ENCODE measurements at regions not wholly inside any gene's neighbourhood (a gene's known extent, or its start where the extent isn't known, plus 50 kb on each side); places are given as distances from the start of the nearest gene placed in this dataset.

DNA sequence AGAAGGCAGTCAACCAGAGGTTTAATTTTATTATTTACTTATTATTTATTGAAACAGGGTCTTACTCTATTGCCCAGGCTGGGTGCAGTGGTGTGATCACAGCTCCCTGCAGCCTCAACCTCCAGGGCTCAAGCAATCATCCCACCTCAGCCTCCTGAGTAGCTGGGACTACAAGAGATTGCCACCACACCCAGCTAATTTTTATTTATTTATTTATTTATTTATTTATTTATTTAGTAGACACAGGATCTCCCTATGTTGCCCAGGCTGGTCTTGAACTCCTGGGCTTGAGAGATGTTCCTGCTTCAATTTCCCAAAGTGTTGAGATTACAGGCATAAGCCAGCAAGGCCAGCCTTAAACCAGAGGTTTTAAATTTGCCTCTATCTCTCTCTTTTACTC lies 83.1 kb downstream of the RCN1 start:
- Histone ChIP-seq H3K4me1 (ENCODE audit: insufficient read depth, low read length, poor library complexity, severe bottlenecking) (peaks cover 4% of the 10 kb centered on the region), H3K4me3 (ENCODE audit: low read depth, low read length, poor library complexity, severe bottlenecking) (no peak overlapping the region), H3K36me3 (ENCODE audit: insufficient read depth, low read length, poor library complexity, severe bottlenecking) (no peaks in the 10 kb centered on the region), H3K9me3 (ENCODE audit: low read depth, low read length, poor library complexity, severe bottlenecking) (no peaks in the 10 kb centered on the region), H3K27me3 (replicated peaks; ENCODE audit: insufficient read depth, low read depth, low read length, poor library complexity) (peaks cover 30% of the 10 kb centered on the region), H3K27ac (ENCODE audit: low read depth, low read length, poor library complexity, severe bottlenecking) (no peak overlapping the region)
- no TSS peak for BruUV-seq (replicated peaks)
- intact Hi-C loops (cut with micrococcal nuclease; ENCODE audit: unreplicated experiment): loop anchor here (5.0 to 10.0 kb wide), 3 partner anchors 299 to 777 kb away; no protein-coding TSS in a partner anchor
- no peak for DNase-seq (ENCODE audit: low spot score)
- TF ChIP-seq, protein P1, sequence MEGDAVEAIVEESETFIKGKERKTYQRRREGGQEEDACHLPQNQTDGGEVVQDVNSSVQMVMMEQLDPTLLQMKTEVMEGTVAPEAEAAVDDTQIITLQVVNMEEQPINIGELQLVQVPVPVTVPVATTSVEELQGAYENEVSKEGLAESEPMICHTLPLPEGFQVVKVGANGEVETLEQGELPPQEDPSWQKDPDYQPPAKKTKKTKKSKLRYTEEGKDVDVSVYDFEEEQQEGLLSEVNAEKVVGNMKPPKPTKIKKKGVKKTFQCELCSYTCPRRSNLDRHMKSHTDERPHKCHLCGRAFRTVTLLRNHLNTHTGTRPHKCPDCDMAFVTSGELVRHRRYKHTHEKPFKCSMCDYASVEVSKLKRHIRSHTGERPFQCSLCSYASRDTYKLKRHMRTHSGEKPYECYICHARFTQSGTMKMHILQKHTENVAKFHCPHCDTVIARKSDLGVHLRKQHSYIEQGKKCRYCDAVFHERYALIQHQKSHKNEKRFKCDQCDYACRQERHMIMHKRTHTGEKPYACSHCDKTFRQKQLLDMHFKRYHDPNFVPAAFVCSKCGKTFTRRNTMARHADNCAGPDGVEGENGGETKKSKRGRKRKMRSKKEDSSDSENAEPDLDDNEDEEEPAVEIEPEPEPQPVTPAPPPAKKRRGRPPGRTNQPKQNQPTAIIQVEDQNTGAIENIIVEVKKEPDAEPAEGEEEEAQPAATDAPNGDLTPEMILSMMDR (conservative IDR thresholded peaks at IDR 0.05; ENCODE audit: low read depth, low read length): no peak
- ChIA-PET CTCF (interaction anchor here (0.7 to 1.8 kb wide), 3 partner anchors 74 to 167 kb away, joined by 3 to 9 read pairs (median 3); no protein-coding TSS in a partner anchor), POLR2A (ENCODE audit: low non-redundant PET) (no interaction called here)

DNA sequence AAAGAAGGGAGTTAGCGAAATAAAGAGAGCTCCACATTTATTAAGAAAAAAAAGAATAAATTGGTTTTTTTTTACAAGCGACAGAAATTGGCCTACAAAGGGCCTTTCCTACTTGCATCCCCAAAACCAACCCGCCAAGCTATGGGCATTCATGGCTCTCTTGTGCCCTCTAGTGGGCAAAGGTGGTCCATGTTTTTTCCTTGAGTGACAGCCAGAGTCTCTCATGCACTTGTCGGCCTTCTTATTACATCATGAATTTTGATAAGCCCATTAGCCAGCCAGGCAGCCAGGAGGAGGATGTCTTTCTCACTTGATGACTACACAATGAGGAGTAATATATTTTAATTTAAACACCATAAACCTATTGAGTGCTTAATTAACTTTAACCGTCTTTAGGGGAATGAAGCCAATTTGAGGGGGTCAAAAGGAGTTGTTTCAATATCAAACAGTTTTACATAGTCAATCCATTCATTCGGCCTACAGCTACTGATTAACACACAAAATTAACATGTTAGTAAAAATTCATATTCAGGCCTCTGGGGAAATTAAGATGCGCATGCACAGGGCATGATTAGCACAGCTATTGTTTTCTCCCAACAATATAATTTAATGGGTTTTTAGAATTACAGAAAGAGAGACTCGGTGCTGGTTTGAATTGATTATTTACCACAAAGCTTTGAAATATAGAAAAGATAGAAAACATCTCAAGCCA lies 85.5 kb downstream of the RCN1 start:
- ChIA-PET CTCF (interaction anchor here (0.6 to 3.1 kb wide), 20 partner anchors 8 to 1069 kb away, joined by 3 to 37 read pairs (median 4); no protein-coding TSS in a partner anchor), POLR2A (ENCODE audit: low non-redundant PET) (no interaction called here)
- Histone ChIP-seq H3K36me3 (ENCODE audit: insufficient read depth, low read length, poor library complexity, severe bottlenecking) (no peaks in the 10 kb centered on the region), H3K4me3 (ENCODE audit: low read depth, low read length, poor library complexity, severe bottlenecking) (no peak overlapping the region), H3K27ac (ENCODE audit: low read depth, low read length, poor library complexity, severe bottlenecking) (no peak overlapping the region), H3K4me1 (ENCODE audit: insufficient read depth, low read length, poor library complexity, severe bottlenecking) (peaks cover 4% of the 10 kb centered on the region), H3K9me3 (ENCODE audit: low read depth, low read length, poor library complexity, severe bottlenecking) (no peaks in the 10 kb centered on the region), H3K27me3 (replicated peaks; ENCODE audit: insufficient read depth, low read depth, low read length, poor library complexity) (peaks cover 38% of the 10 kb centered on the region)
- no peak for TF ChIP-seq EZH2 (IDR thresholded peaks at IDR 0.05; ENCODE audit: borderline replicate concordance, low read depth, low read length, poor library complexity, severe bottlenecking)
- TF ChIP-seq, protein P1 (conservative IDR thresholded peaks at IDR 0.05; ENCODE audit: low read depth, low read length): peak; percentile 100
- DNase-seq (ENCODE audit: low spot score): peak; percentile 100
- BruUV-seq (replicated peaks): no TSS peak
- intact Hi-C loops (cut with micrococcal nuclease; ENCODE audit: unreplicated experiment): loop anchor here (1.0 to 10.0 kb wide), 11 partner anchors 121 to 1214 kb away; no protein-coding TSS in a partner anchor

DNA sequence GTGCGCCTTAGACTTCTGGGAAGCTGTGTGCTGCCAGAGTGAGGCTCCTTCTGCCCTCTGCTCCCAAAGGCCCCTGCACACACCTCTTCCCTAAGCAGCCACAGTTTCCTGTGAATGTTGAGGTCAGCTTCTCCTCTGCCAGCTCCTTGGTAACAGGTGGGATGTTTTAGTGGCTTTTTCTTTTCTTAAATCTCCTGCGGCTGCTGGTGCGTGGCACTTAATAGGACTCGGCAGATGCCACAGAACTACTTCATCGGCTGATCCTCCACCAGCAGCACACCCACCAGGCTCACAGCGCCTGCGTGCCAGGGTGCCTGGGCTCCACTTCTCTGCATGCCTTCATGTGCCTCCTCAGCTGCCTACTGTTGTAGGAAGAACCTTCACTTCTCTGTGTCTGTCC lies 87.8 kb downstream of the RCN1 start:
- Histone ChIP-seq H3K4me1 (ENCODE audit: insufficient read depth, low read length, poor library complexity, severe bottlenecking) (peaks cover 4% of the 10 kb centered on the region), H3K27me3 (replicated peaks; ENCODE audit: insufficient read depth, low read depth, low read length, poor library complexity) (peaks cover 60% of the 10 kb centered on the region), H3K9me3 (ENCODE audit: low read depth, low read length, poor library complexity, severe bottlenecking) (no peaks in the 10 kb centered on the region), H3K36me3 (ENCODE audit: insufficient read depth, low read length, poor library complexity, severe bottlenecking) (no peaks in the 10 kb centered on the region), H3K4me3 (ENCODE audit: low read depth, low read length, poor library complexity, severe bottlenecking) (no peak overlapping the region), H3K27ac (ENCODE audit: low read depth, low read length, poor library complexity, severe bottlenecking) (no peak overlapping the region)
- ChIA-PET POLR2A (ENCODE audit: low non-redundant PET) (no interaction called here), CTCF (interaction anchor here (1.0 kb wide), 1 partner anchor 1072 kb away, joined by 4 read pairs; no protein-coding TSS in a partner anchor)
- BruUV-seq (replicated peaks): no TSS peak
- intact Hi-C loops (cut with micrococcal nuclease; ENCODE audit: unreplicated experiment): loop anchor here (5.0 to 10.0 kb wide), 5 partner anchors 304 to 1216 kb away; no protein-coding TSS in a partner anchor
- no peak for DNase-seq (ENCODE audit: low spot score)
- TF ChIP-seq, protein P1 (conservative IDR thresholded peaks at IDR 0.05; ENCODE audit: low read depth, low read length): no peak
- TF ChIP-seq EZH2 (IDR thresholded peaks at IDR 0.05; ENCODE audit: borderline replicate concordance, low read depth, low read length, poor library complexity, severe bottlenecking): no peak
